Stimulated activated CD4-positive, alpha-beta T cell treated with anti-CD3 and anti-CD28 coated beads, TNF-alpha, amount 100 ng/mL, for 1 hour (primary cell): ENCODE measurements at regions not wholly inside any gene's neighbourhood (a gene's known extent, or its start where the extent isn't known, plus 50 kb on each side); places are given as distances from the start of the nearest gene placed in this dataset.
"Not testable (repeated sequence)": the region's sequence is repeated elsewhere in the genome, so short reads cannot be mapped to it uniquely, and the experiment has no call there.

Source experiments
- DNase-seq, 3 donors: peaks; one replicate each; pipeline ENCODE4 v3.0.0-alpha.2; 2020; ENCODE audit warnings: low read depth in 3 of 3, low spot score in 1 of 3

DNA sequence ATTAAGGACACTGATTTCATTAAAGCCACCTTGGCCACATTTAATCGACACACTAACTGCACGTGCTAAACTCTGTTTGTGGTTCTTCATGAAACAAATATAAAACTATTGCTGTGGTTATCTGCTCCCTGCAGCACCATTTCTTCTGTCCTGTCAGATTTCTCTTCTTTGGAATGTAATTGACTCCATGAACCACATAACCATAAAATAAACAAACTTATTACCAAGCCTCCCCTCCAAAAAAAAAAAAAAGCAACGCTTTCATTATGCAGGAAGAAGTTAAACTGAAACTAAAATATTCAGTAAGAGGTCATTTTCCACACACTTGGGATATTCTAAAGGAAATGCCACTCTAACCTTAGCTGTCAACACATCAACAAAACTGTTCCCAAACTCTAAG, 319.1 kb upstream of the NT5E start:
- DNase-seq: no peak

DNA sequence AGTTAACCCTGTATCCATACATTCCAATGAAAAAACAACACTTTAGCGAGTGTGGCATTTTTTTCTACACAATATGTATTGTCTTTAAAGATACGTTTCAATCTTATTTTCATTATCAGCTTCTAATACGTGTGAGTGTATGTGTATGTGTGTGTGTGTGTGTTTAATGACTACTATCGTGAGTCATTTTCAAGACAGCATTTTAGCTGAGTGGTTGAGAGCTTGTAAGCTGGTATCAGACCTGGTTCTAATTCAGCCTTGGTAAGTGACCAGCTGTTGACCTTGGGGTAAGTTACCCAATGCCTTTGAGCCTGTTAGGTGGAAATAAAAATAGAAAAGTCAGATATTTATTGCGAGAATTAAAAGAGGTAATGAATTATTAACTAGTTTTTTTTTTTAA, 320.0 kb upstream of the NT5E start:
- DNase-seq: no peak

DNA sequence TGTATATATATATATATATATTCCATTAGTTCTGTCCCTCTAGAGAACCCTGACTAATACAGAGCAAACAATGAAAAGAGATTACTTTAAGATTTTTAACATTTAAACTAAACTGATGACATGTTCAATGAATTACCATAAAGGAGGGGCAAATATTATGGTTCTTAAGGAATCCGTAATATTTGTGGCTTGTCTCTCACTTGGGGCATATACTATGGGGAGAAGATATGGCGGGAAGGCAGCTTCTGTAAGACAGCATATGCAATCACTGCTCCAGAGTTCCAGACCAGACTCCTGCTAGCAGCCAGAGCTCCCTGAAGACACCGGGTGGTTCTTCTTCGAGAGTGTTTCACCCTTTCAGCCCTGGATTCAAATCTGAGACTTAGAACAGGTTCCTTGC, 321.1 kb upstream of the NT5E start:
- DNase-seq: no peak

DNA sequence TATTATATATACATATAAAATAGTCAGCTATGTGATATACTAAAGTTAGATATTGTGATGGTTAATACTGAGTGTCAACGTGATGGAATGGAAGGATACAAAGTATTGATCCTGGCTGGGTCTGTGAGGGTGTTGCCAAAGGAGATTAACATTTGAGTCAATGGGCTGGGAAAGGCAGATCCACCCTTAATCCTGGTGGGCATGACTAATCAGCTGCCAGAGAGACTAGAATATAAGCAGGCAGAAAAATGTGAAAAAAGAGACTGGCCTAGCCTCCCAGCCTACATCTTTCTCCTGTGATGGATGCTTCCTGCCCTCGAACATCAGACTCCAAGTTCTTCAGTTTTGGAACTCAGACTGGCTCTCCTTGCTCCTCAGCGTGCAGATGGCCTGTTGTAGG, 321.6 kb upstream of the NT5E start:
- not testable (repeated sequence) for DNase-seq

DNA sequence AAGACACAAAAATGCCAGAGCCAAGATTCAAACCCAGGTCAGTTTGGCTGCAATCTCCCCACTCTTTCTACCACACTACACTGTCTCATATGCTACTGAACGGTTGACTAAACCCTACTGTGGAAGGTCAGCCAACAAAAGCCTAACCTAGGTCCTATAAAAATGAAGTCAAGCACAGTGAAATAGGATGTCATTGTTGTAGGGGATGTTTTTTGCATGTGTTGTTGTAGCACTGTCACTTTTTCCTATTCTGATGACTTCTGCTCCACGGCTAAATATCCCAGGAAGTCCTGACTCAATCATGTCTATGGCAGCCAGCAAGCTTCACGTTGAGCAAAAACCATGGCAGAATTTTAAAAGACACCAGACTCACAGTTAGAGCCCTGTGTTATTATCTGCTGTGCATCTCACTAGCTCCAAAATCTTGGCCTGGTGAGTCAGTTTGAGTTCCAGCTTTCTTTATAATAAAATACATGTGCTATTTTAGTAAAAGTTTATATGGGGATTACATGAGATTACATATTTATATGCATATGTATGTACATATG, 322.1 kb upstream of the NT5E start:
- no peak for DNase-seq

DNA sequence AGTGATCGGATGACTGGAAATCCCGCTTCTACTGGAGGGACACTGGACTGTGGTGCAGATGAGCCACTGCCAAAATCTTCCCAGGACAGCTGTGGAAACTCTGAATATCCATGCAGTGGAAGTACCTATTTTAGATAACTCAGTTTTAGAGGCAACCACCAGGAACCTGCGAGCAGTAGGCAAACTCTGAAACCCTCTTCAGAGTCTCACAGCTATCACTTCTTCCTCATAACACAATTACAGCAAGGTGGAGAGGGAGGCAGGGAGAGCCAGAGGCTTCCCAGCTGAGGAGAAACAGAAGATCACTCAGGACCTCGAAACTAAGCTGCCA, 322.8 kb upstream of the NT5E start:
- no peak for DNase-seq

DNA sequence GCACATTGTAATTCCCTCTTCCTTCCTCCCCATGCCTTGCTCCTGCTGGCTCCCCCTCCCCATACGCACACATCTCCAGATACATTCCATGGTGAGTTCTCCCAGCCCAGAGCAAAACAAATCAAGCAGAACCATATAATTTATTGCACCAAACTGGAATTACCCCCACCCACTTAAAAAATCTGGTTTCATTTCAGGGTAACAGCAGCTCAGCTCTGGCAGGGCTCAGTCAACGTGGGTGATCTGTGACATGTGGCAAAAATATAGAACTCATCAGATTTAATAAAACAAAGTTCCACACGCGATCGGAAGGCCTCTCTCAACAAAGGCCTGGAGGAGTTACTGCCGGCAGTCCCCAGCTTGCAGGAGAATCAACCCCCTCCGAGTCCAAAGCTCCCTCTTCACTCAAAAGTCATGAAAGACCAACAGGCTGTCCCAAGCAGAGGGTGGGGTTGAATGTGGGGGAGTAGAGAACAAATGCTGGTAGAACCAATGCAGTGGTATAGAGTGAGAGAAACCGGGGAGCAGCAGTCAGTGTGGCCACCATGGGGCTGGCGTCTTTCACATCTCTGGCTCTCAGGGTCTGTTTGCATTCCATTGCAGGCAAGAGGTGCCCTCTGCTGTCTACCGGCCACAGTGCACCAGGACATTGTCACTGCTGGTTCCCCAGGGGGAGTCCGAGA, 323.3 kb upstream of the NT5E start:
- no peak for DNase-seq

DNA sequence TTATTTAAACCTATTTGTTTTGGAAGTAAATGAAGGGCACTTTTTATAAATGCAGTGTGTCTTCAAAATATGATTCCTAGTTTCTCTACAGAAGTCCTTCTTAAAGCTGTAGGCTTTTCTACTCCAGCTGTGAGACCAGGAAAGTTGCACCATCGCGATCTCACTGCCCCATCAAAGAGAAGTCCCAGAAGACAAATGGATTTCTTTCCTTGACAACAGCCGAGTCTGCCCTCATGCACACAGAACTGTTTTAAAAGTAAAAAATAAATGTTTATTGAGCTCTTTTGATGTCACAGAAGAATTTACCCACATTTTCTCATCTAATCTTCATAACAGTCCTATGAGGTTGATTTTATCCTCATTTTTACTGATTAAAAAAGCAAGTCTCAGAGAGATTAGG, 324.4 kb upstream of the NT5E start:
- no peak for DNase-seq

DNA sequence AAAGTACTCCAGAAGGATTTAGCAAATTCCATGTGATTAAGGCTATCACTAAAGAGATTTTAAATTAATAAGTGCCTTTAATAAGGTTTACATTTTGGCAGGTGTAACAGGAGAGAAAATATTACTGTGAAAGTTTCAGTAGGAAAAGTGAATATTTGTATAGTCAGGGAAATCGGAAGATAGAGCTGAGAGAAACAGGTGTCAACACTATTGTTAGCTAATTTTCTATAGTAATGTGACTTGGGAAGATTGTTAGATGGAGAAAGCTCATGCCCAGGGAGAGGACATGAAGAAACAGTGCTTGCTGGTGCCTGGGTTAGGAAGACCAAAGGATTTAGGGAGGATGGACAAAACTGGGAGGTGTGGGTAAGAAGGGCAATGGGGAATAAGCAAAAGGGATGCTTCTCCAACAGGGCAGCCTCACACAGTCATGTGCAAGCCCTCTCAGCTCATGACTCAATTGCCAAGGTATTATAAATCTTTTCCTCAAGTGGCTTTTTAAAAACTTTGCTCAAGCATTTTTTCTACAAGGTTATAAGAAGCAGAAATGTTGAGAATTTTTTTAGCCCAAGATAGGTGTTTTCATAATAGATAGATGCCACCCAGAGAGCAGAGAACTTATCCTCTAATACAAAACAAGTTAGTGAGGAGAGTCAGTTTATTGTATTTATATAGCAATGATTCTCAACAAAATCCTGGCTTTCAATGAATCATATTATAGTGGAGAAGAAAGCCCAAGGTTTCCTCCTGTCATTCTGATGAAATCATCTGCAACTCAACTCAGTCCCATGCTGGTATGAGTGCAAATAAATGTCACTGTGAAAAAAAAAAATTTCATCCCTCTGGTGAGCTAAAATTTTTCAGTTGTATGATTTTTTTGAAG, 325.2 kb upstream of the NT5E start:
- DNase-seq: no peak

DNA sequence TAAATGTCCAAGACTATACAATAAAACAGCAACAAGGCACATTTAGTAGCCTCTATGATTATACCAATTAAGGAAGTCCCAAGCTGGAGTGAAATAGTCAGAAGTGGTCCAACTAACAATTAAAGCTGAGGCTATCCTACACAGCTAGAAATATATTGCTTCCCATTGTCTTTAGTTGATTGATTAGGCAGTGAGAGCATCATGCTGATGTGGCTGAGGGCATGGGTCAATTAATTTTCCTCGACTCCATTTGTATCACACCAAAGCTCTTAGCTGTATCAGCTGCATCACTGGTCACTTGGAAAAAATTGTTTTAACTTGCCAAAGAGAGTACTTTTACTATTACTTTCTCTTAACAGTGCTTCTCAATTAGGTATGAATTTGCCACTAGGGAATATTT, 328.7 kb upstream of the NT5E start:
- DNase-seq: no peak

DNA sequence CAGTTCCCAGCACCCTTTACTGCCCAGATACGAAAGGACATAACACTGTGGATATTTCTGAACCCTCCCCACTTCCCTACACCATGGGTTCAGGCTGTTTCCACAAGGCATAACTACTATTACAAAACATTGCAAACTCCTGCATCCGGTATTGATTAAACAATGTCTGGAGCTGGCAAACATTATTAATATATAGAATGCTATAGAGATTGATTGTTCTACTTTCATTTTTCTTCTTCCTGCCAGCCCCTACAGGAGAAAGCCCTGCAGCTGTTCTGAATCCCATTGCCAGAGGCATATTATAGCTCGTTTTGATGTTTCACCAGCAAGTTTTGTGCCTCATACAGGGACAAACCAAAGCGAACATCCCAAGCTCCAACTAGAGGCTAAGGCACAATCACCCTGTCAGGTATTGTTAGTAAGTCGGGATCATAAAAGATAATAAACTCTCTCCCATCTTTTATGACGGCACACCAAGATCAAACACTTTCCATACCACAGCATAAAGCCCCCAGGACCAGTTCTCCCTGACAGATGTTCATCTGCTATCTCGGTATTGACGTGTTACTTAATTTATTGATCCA, 331.1 kb upstream of the NT5E start:
- no peak for DNase-seq

DNA sequence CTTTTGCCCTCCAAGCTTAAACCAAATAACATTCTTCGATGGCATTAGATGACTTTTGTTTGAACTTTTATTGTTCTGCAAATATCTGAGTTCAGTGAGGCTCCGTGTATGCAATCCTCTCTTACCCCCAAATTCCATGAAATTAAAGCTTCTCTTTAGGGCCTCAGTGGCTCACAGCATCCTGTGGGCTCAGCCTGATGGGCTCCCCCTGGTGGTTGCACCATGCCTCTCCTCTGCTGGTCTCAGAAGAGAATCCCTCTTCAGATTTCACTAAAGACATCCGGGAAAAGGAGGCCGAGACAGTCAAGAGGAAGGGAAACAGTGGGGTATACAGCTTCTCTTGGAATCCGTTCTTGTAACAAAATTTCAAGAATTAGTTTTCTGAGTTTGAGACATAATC, 331.6 kb upstream of the NT5E start:
- no peak for DNase-seq

DNA sequence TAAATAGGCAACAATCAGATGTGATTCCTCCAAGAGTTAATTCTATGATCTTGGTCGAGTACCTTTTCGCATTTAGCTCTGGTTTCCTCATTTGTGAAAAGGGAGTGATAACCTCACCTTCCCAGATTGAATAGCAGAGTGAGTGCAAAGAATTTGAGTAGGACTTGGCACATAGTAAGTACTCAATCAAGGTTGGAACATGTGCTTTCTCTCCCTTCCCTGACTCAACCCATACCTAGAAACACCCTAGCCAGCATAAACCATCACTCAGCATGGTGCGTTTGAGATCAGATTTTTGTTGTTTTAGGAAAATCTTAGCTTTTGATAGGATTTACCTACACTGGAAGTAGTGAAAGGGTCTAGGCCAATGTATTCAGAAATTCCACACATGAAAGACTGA, 333.4 kb upstream of the NT5E start:
- no peak for DNase-seq

DNA sequence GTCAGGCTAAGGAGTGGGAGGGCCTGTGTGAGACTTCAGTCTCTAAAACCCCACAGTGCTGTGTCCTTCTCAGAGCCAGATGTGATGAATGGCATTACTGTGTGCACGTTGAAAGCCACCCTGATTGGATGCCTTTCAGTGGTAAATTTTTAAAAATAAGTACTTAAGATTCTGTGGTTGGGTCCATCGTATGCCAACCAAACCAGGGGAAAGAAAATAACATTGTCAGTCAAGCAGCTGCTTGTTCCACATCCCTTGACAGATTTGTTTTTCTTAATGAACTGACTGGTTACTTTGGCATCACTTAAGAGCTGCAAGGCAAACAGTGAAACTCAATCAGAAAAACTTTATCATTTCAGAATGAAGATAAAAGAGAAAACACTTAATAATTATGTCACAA, 334.0 kb upstream of the NT5E start:
- no peak for DNase-seq

DNA sequence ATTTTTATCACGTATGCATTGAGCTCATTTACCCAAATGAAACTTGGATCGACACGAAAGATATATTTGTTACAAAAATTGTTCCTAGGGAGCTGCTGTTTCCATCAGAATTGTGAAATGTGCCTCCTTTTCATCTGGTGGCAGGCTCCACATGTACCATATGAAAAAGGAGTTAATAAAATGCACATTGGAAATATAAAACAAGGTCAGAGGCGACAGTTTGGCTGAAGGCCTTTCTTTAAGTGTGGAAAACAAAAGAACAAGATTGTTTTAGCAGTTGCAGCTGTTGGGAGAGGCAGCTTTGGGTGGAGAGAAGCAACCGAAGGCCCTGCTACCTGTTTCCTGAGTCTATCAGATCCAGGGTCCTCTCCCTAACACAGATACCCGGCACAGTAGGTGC, 334.5 kb upstream of the NT5E start:
- DNase-seq: no peak

DNA sequence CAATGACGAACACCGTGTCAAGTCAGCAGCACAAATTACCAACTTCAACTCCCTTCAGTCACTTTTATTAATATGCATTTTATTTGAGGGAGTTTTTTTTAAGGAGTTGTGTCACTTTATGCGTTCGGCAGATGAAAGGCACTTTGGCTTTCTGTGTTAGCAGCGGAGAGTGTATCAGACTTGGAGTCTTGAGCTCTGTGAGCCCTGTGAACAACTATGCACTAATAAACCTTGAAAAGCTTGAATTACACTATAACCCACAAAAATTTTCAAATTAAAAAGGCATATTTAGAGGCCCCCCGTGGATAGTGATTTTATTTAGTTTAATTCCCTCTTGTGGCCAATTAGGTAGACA, 335.3 kb upstream of the NT5E start:
- no peak for DNase-seq

DNA sequence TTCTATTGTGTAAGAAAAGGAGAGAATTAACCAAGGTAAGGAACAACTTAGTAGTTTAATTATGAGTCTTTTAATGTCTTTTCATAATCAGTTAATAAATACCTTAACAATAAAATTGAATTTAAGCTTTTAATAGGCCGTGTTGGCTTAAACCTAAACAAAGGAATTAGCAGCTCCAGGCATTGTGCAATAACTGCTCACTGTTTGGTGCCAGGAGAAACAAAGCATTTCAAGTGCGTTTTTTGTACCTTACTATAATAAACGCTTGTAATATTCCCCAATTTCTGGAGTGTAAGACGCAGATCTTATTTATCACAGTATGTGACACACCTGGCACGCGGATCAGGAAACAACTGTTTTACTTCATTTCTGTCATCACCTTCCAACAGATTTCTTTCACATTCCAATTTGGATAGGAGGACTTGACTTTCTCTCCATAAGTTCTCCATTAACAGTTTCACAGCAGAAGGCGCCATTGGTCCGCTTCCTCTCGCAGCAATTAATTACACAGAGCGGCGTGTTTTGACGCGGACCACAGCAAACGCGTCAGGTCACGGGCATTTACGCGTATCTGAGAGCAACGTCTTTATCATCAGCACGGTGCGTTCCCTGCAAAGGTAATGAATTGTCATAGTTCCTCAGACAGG, 335.8 kb upstream of the NT5E start:
- no peak for DNase-seq

DNA sequence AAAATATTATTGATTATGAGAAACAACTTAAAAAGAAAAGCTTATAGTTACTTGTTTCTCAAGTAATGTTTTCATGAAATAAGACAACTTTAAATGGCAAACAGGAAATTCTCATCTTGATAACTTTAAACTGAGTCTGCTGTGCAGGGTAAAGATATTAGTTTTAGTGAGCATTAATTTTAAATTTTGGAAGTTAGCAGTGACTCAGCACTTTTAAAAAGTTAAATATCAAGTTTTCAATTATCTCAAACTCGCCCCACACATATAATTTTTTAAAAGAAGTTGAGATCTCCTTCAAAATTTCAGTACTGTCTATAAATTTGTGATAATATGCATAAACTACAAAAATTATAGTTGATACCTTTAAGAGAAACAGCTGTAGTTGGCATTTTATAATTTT, 337.3 kb upstream of the NT5E start:
- DNase-seq: no peak

DNA sequence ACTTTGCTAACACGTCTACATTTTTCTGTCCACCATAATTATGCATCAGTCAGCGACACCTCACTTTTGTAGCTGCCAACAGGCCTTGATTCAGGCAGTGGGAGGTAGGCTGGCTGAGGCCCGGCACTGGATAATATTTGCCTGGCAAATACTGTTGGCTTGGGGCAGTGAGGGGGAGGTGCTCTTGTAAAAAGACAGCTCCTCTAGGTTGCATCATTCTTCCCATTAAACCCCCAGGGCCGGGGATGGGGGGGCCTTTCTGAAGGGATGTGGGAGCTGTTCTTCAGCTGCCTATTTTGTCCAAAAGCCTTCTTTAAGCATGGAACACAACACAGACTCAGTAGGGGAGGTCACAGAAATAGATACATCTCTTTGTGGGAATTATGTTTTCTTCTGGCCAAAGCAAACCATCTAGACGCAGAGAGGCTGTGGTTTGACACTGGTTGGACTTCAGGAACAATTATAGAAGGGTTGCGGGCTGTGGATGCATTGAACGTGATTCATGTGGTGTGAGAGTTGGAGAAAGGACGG, 338.3 kb upstream of the NT5E start:
- DNase-seq: no peak

DNA sequence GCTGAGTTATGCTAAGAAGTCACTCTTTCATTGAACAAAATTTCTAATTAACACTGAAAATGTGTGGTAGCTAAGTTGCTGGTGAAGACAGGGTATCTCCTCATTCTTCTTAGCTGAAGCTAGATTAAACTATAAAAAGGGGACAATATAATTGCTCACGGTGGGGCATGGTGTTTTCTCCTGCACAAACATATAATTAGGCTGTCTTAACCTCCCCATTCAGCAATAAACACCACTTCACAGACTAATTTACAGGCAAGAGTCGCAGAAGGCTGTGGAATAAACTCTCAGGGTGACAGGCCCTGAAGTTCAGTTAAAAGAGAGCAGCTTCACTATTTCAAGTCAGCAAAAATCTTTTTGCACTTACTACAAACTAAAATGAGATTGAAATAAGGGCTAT, 338.9 kb upstream of the NT5E start:
- DNase-seq: no peak

DNA sequence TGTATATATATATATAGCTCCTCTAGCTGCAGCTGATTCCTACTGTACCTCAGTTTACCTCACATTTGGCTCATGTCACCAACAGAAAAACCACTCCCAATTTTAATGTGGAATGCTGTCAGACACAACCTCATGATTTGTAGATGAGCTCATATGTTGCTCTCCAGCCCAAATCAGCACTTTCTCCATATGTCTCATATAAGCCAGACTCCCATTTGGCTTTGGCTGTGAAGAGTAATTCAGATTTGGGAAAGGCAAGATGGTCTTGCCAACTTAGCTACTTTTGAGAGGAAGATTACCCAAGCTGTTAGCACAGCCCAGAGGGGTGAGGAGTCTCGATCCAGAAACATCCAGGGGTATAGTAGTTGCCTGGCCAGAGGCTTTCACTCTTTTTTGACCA, 342.2 kb upstream of the NT5E start:
- no peak for DNase-seq

DNA sequence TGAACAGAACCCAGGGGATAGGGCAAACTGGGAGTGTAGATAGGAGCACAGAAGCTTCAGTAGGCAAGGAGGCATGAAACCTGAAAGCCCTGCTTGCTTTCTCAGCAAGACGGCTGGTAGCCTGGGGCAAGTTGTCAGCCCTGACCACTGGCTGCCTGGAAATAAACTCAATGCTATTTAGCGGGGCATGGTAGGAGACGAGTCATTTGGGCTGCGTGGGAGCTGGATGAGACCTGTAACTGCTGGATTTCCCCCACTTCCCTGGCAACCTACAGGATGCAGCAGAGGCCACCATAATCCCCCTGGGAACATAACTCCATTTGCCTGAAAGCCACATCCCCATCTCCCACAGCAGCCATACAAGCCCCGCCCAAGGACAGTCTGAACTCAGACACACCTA, 332.6 kb upstream of the TBX18 start:
- no peak for DNase-seq
